GM12865 (cell line): ENCODE measurements at regions not wholly inside any gene's neighbourhood (a gene's known extent, or its start where the extent isn't known, plus 50 kb on each side); places are given as distances from the start of the nearest gene placed in this dataset.

Source experiments
- DNase-seq: peaks from one replicate; pipeline ENCODE4 v3.0.0; 2010; ENCODE audit warnings: low read depth
- H3K4me3 ChIP-seq: 2 replicates; pipeline ENCODE4 v1.5.1; 2011; ENCODE audit warnings: mild to moderate bottlenecking, low read depth, low read length, control low read depth
- CTCF ChIP-seq: IDR thresholded peaks from 2 replicates; pipeline ENCODE4 v1.5.1; 2011; ENCODE audit warnings: low read length, control low read depth, low read depth, inconsistent platforms; ENCODE audit not compliant: insufficient read depth; ENCODE audit errors: missing control alignments

GRCh38 chr5:148769941-148770340, 56.5 kb upstream of the ADRB2 start:
- H3K4me3 ChIP-seq, result no peak overlapping the region
- DNase-seq, result no peak
- TF ChIP-seq CTCF, result no peak

GRCh38 chr5:148774313-148774712, 52.1 kb upstream of the ADRB2 start:
- no peak for DNase-seq
- H3K4me3 ChIP-seq, result no peak overlapping the region
- no peak for TF ChIP-seq CTCF

DNA sequence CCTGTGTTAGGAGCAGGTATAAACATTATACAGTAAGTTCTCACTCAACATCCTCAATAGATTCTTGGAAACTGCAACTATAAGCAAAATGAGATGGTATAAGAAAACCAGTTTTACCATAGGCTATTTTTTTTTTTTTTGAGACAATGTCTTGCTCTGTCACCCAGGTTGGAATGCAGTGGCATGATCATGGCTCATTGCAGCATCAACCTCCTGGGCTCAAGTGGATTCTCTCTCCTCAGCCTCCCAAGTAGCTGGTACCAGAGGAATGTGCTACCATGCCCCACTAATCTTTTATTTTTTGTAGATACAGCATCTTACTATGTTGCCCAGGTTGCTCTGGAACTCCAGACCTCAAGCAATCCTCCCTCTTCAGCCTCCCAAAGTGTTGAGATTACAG, 50.1 kb upstream of the ADRB2 start:
- no peak overlapping the region for H3K4me3 ChIP-seq
- no peak for TF ChIP-seq CTCF
- no peak for DNase-seq
